ENCODE measurements at regions not wholly inside any gene's neighbourhood (a gene's known extent, or its start where the extent isn't known, plus 50 kb on each side); places are given as distances from the start of the nearest gene placed in this dataset.
"Not testable (repeated sequence)": the region's sequence is repeated elsewhere in the genome, so short reads cannot be mapped to it uniquely, and the experiment has no call there.

- Histone ChIP-seq H3K4me3 (ENCODE audit: low read length) (no peak overlapping the region), H3K4me1 (ENCODE audit: insufficient read depth, low read length) (no peaks in the 10 kb centered on the region), H3K9me3 (ENCODE audit: low read length) (no peaks in the 10 kb centered on the region), H3K36me3 (ENCODE audit: insufficient read depth, low read length) (no peaks in the 10 kb centered on the region), H3K27me3 (ENCODE audit: insufficient read depth, low read length, poor library complexity, severe bottlenecking) (no peaks in the 10 kb centered on the region), H3K27ac (ENCODE audit: low read depth, low read length) (no peak overlapping the region)
- Mint-ChIP-seq H3K4me1 (peaks cover 0 to 3% (median 3%) of the 10 kb centered on the region in 3 donors), H3K27me3 (no peaks in the 10 kb centered on the region), H3K4me3 (no peak overlapping the region), H3K36me3 (peaks cover 0 to 8% (median 0%) of the 10 kb centered on the region in 3 donors), H3K9me3 (peaks cover 0 to 8% (median 4%) of the 10 kb centered on the region in 5 donors), H3K27ac (no peak overlapping the region)
- POLR2A ChIA-PET, result no interaction called here
- CTCF ChIA-PET, result no interaction called here
- DNase-seq, result no peak
These were observed 185.5 kb downstream of the NFKBIZ start for GRCh38 chr3:102034639-102035451.

- H3K4me1 ChIP-seq (ENCODE audit: insufficient read depth, low read length), result no peaks in the 10 kb centered on the region
- H3K4me3 ChIP-seq (ENCODE audit: low read length), result no peak overlapping the region
- Mint-ChIP-seq H3K9me3 (peaks cover 0 to 10% (median 5%) of the 10 kb centered on the region in 5 donors), H3K4me3 (no peak overlapping the region), H3K27me3 (no peaks in the 10 kb centered on the region), H3K36me3 (peaks cover 0 to 11% (median 0%) of the 10 kb centered on the region in 3 donors), H3K27ac (no peak overlapping the region), H3K4me1 (peaks cover 0 to 3% (median 3%) of the 10 kb centered on the region in 3 donors)
- no peaks in the 10 kb centered on the region for H3K9me3 ChIP-seq (ENCODE audit: low read length)
- ChIA-PET POLR2A (no interaction called here), CTCF (no interaction called here)
- no peaks in the 10 kb centered on the region for H3K27me3 ChIP-seq (ENCODE audit: insufficient read depth, low read length, poor library complexity, severe bottlenecking)
- DNase-seq, result no peak
- H3K27ac ChIP-seq (ENCODE audit: low read depth, low read length), result no peak overlapping the region
- H3K36me3 ChIP-seq (ENCODE audit: insufficient read depth, low read length), result no peaks in the 10 kb centered on the region
These were observed 186.7 kb downstream of the NFKBIZ start for GRCh38 chr3:102036017-102036416.

GRCh38 chr3:102036472-102036871 lies 187.2 kb downstream of the NFKBIZ start:
- Mint-ChIP-seq H3K27ac (no peak overlapping the region), H3K9me3 (peaks cover 0 to 14% (median 9%) of the 10 kb centered on the region in 5 donors), H3K4me3 (no peak overlapping the region), H3K36me3 (peaks cover 0 to 16% (median 0%) of the 10 kb centered on the region in 3 donors), H3K4me1 (peaks cover 0 to 3% (median 3%) of the 10 kb centered on the region in 3 donors), H3K27me3 (no peaks in the 10 kb centered on the region)
- Histone ChIP-seq H3K27me3 (ENCODE audit: insufficient read depth, low read length, poor library complexity, severe bottlenecking) (no peaks in the 10 kb centered on the region), H3K27ac (ENCODE audit: low read depth, low read length) (no peak overlapping the region), H3K4me3 (ENCODE audit: low read length) (no peak overlapping the region), H3K9me3 (ENCODE audit: low read length) (no peaks in the 10 kb centered on the region), H3K36me3 (ENCODE audit: insufficient read depth, low read length) (no peaks in the 10 kb centered on the region), H3K4me1 (ENCODE audit: insufficient read depth, low read length) (no peaks in the 10 kb centered on the region)
- DNase-seq, result no peak
- ChIA-PET CTCF (no interaction called here), POLR2A (no interaction called here)

GRCh38 chr3:102037209-102037608 lies 187.9 kb downstream of the NFKBIZ start:
- no peaks in the 10 kb centered on the region for H3K27me3 Mint-ChIP-seq
- H3K4me3 Mint-ChIP-seq, result no peak overlapping the region
- POLR2A ChIA-PET, result no interaction called here
- Histone ChIP-seq H3K36me3 (ENCODE audit: insufficient read depth, low read length) (no peaks in the 10 kb centered on the region), H3K4me1 (ENCODE audit: insufficient read depth, low read length) (no peaks in the 10 kb centered on the region), H3K27me3 (ENCODE audit: insufficient read depth, low read length, poor library complexity, severe bottlenecking) (no peaks in the 10 kb centered on the region), H3K4me3 (ENCODE audit: low read length) (no peak overlapping the region), H3K27ac (ENCODE audit: low read depth, low read length) (no peak overlapping the region), H3K9me3 (ENCODE audit: low read length) (no peaks in the 10 kb centered on the region)
- no peak for DNase-seq
- peaks cover 0 to 14% (median 9%) of the 10 kb centered on the region in 5 donors for H3K9me3 Mint-ChIP-seq
- H3K27ac Mint-ChIP-seq, result no peak overlapping the region
- CTCF ChIA-PET, result no interaction called here
- peaks cover 0 to 3% (median 3%) of the 10 kb centered on the region in 3 donors for H3K4me1 Mint-ChIP-seq
- peaks cover 0 to 17% (median 0%) of the 10 kb centered on the region in 3 donors for H3K36me3 Mint-ChIP-seq

- H3K4me1 Mint-ChIP-seq, result peaks cover 0 to 3% (median 3%) of the 10 kb centered on the region in 3 donors
- ChIA-PET CTCF (no interaction called here), POLR2A (no interaction called here)
- Histone ChIP-seq H3K27ac (ENCODE audit: low read depth, low read length) (no peak overlapping the region), H3K36me3 (ENCODE audit: insufficient read depth, low read length) (no peaks in the 10 kb centered on the region), H3K4me1 (ENCODE audit: insufficient read depth, low read length) (no peaks in the 10 kb centered on the region), H3K9me3 (ENCODE audit: low read length) (no peaks in the 10 kb centered on the region), H3K4me3 (ENCODE audit: low read length) (no peak overlapping the region), H3K27me3 (ENCODE audit: insufficient read depth, low read length, poor library complexity, severe bottlenecking) (no peaks in the 10 kb centered on the region)
- H3K36me3 Mint-ChIP-seq, result peaks cover 0 to 17% (median 0%) of the 10 kb centered on the region in 3 donors
- H3K4me3 Mint-ChIP-seq, result no peak overlapping the region
- H3K27me3 Mint-ChIP-seq, result no peaks in the 10 kb centered on the region
- DNase-seq, result no peak
- H3K9me3 Mint-ChIP-seq, result peaks cover 0 to 14% (median 9%) of the 10 kb centered on the region in 5 donors
- no peak overlapping the region for H3K27ac Mint-ChIP-seq
These were observed 188.5 kb downstream of the NFKBIZ start for GRCh38 chr3:102037791-102038190.

GRCh38 chr3:102038477-102039142 lies 189.3 kb downstream of the NFKBIZ start:
- no peak overlapping the region for H3K27ac Mint-ChIP-seq
- POLR2A ChIA-PET, result no interaction called here

GRCh38 chr3:102040144-102040543 lies 190.8 kb downstream of the NFKBIZ start:
- H3K9me3 ChIP-seq (ENCODE audit: low read length); POLR2A ChIA-PET; H3K27ac Mint-ChIP-seq; H3K4me3 Mint-ChIP-seq; H3K36me3 ChIP-seq (ENCODE audit: insufficient read depth, low read length); H3K27ac ChIP-seq (ENCODE audit: low read depth, low read length); H3K27me3 ChIP-seq (ENCODE audit: insufficient read depth, low read length, poor library complexity, severe bottlenecking); DNase-seq; H3K4me1 ChIP-seq (ENCODE audit: insufficient read depth, low read length); CTCF ChIA-PET; H3K4me3 ChIP-seq (ENCODE audit: low read length); H3K27me3 Mint-ChIP-seq; H3K4me1 Mint-ChIP-seq: not testable (repeated sequence)
- H3K9me3 Mint-ChIP-seq, result peaks cover 0 to 14% (median 9%) of the 10 kb centered on the region in 5 donors
- H3K36me3 Mint-ChIP-seq, result peaks cover 0 to 17% (median 0%) of the 10 kb centered on the region in 3 donors

More at GRCh38 chr3:102038477-102039142, 189.3 kb downstream of the NFKBIZ start:
- CTCF ChIA-PET, result no interaction called here
- H3K27ac ChIP-seq (ENCODE audit: low read depth, low read length), result no peak overlapping the region
- Mint-ChIP-seq H3K36me3 (peaks cover 0 to 17% (median 0%) of the 10 kb centered on the region in 3 donors), H3K27me3 (no peaks in the 10 kb centered on the region), H3K4me1 (peaks cover 0 to 3% (median 3%) of the 10 kb centered on the region in 3 donors), H3K4me3 (no peak overlapping the region), H3K9me3 (peaks cover 0 to 14% (median 9%) of the 10 kb centered on the region in 5 donors)
- no peaks in the 10 kb centered on the region for H3K4me1 ChIP-seq (ENCODE audit: insufficient read depth, low read length)
- no peaks in the 10 kb centered on the region for H3K36me3 ChIP-seq (ENCODE audit: insufficient read depth, low read length)
- no peaks in the 10 kb centered on the region for H3K9me3 ChIP-seq (ENCODE audit: low read length)
- DNase-seq, result no peak
- H3K27me3 ChIP-seq (ENCODE audit: insufficient read depth, low read length, poor library complexity, severe bottlenecking), result no peaks in the 10 kb centered on the region
- no peak overlapping the region for H3K4me3 ChIP-seq (ENCODE audit: low read length)

GRCh38 chr3:102053375-102053989 lies 204.2 kb downstream of the NFKBIZ start:
- ChIA-PET POLR2A (no interaction called here), CTCF (no interaction called here)
- Histone ChIP-seq H3K9me3 (ENCODE audit: low read length) (no peaks in the 10 kb centered on the region), H3K4me3 (ENCODE audit: low read length) (no peak overlapping the region), H3K27me3 (ENCODE audit: insufficient read depth, low read length, poor library complexity, severe bottlenecking) (no peaks in the 10 kb centered on the region), H3K36me3 (ENCODE audit: insufficient read depth, low read length) (no peaks in the 10 kb centered on the region), H3K27ac (ENCODE audit: low read depth, low read length) (no peak overlapping the region), H3K4me1 (ENCODE audit: insufficient read depth, low read length) (peaks cover 21% of the 10 kb centered on the region)
- H3K27me3 Mint-ChIP-seq, result no peaks in the 10 kb centered on the region
- no peak for DNase-seq
- no peak overlapping the region for H3K27ac Mint-ChIP-seq
- peaks cover 0 to 25% (median 3%) of the 10 kb centered on the region in 3 donors for H3K36me3 Mint-ChIP-seq
- H3K4me3 Mint-ChIP-seq, result no peak overlapping the region
- H3K9me3 Mint-ChIP-seq, result peaks cover 0 to 5% (median 0%) of the 10 kb centered on the region in 5 donors
- peaks cover 18 to 24% (median 22%) of the 10 kb centered on the region in 3 donors for H3K4me1 Mint-ChIP-seq

Measured in CD8-positive, alpha-beta memory T cell (primary cell).